Fibroblast of lung (primary cell): ENCODE measurements at regions not wholly inside any gene's neighbourhood (a gene's known extent, or its start where the extent isn't known, plus 50 kb on each side); places are given as distances from the start of the nearest gene placed in this dataset.

Source experiments
- DNase-seq, 2 donors: peaks; one replicate each; pipeline versions ENCODE4 v3.0.0 to v3.0.0-alpha.2; 2010; ENCODE audit warnings: low read depth in 2 of 2
- H2AFZ ChIP-seq: 2 replicates; pipeline ENCODE4 v1.5.1; 2012; ENCODE audit warnings: low read length, control low read depth, inconsistent platforms
- H3K27ac ChIP-seq: 2 replicates; pipeline ENCODE4 v1.5.1; 2011; ENCODE audit warnings: low read length, control low read depth; ENCODE audit not compliant: insufficient read depth
- H3K27me3 ChIP-seq: 2 replicates; pipeline ENCODE4 v1.5.1; 2011; ENCODE audit warnings: mild to moderate bottlenecking, low read length; ENCODE audit not compliant: control insufficient read depth, insufficient read depth
- H3K36me3 ChIP-seq: 2 replicates; pipeline ENCODE4 v1.5.1; 2011; ENCODE audit warnings: low read length; ENCODE audit not compliant: control insufficient read depth, insufficient read depth
- H3K4me1 ChIP-seq: 2 replicates; pipeline ENCODE4 v1.5.1; 2011; ENCODE audit warnings: low read length; ENCODE audit not compliant: control insufficient read depth, insufficient read depth; ENCODE audit errors: extremely low read depth
- H3K4me2 ChIP-seq: 2 replicates; pipeline ENCODE4 v1.5.1; 2011; ENCODE audit warnings: low read length, control low read depth; ENCODE audit not compliant: insufficient read depth; ENCODE audit errors: extremely low read depth
- H3K4me3 ChIP-seq, 4 experiments: fragments of 200-600 bp in 1 of 4; sonication (generic) in 1 of 4; replicated peaks in 1 of 4; 2 replicates each; pipeline ENCODE4 v1.5.1; 2011 to 2016; ENCODE audit warnings: low read length in 4 of 4, low read depth in 3 of 4, mild to moderate bottlenecking in 3 of 4, control low read depth in 2 of 4, inconsistent platforms in 1 of 4, mixed read lengths in 1 of 4; ENCODE audit not compliant: insufficient read depth in 1 of 4; ENCODE audit errors: control extremely low read depth in 1 of 4
- H3K79me2 ChIP-seq: 2 replicates; pipeline ENCODE4 v1.5.1; 2012; ENCODE audit warnings: mild to moderate bottlenecking, low read length, inconsistent platforms; ENCODE audit not compliant: control insufficient read depth, insufficient read depth
- H3K9ac ChIP-seq: 2 replicates; pipeline ENCODE4 v1.5.1; 2011; ENCODE audit warnings: mild to moderate bottlenecking, low read length, control low read depth; ENCODE audit not compliant: insufficient read depth
- H3K9me3 ChIP-seq: 2 replicates; pipeline ENCODE4 v1.5.1; 2012; ENCODE audit warnings: low read depth, low read length; ENCODE audit not compliant: control insufficient read depth, insufficient read depth
- H4K20me1 ChIP-seq: 2 replicates; pipeline ENCODE4 v1.5.1; 2011; ENCODE audit warnings: low read length; ENCODE audit not compliant: control insufficient read depth, insufficient read depth; ENCODE audit errors: extremely low read depth
- CTCF ChIP-seq, 2 donors: IDR thresholded peaks in 1 of 2; conservative IDR thresholded peaks in 1 of 2; 1 replicate in 1 of 2; 2 replicates in 1 of 2; pipeline ENCODE4 v1.5.1; 2011 to 2012; ENCODE audit warnings: low read length in 2 of 2, control low read depth in 1 of 2, inconsistent platforms in 1 of 2, low read depth in 1 of 2, mild to moderate bottlenecking in 1 of 2
- EZH2 ChIP-seq: IDR thresholded peaks from 2 replicates; pipeline ENCODE4 v1.5.1; 2012; ENCODE audit warnings: low read length, control low read depth, mild to moderate bottlenecking; ENCODE audit errors: missing control alignments

- Histone ChIP-seq H3K79me2 (no peaks in the 10 kb centered on the region), H4K20me1 (no peaks in the 10 kb centered on the region), H3K4me2 (no peak overlapping the region), H3K9ac (no peak overlapping the region), H3K4me3 (no peak overlapping the region), H3K27me3 (no peaks in the 10 kb centered on the region), H3K9me3 (no peaks in the 10 kb centered on the region), H3K27ac (no peak overlapping the region), H3K4me1 (no peaks in the 10 kb centered on the region), H2AFZ (no peak overlapping the region), H3K36me3 (no peaks in the 10 kb centered on the region)
- no peak for TF ChIP-seq EZH2
- no peak for TF ChIP-seq CTCF (conservative IDR thresholded peaks at IDR 0.05 in 1 of 2, IDR thresholded peaks at IDR 0.05 in 1 of 2; ENCODE audit: low read depth in 1 of 2, low read length in 2 of 2)
- no peak for DNase-seq
Measured at GRCh38 chr12:46043972-46044520, 53.7 kb upstream of the SCAF11 start.
